ENCODE measurements at regions not wholly inside any gene's neighbourhood (a gene's known extent, or its start where the extent isn't known, plus 50 kb on each side); places are given as distances from the start of the nearest gene placed in this dataset.
"Not testable (repeated sequence)": the region's sequence is repeated elsewhere in the genome, so short reads cannot be mapped to it uniquely, and the experiment has no call there.

GRCh38 chr1:234858722-234859121, 248.7 kb upstream of the IRF2BP2 start:
- DNase-seq, result no peak

- no peak for DNase-seq
Observed at GRCh38 chr1:234856845-234857245, 246.9 kb upstream of the IRF2BP2 start.

GRCh38 chr1:234855851-234856250, 245.9 kb upstream of the IRF2BP2 start:
- DNase-seq, result no peak

GRCh38 chr1:234854645-234855039, 244.7 kb upstream of the IRF2BP2 start:
- DNase-seq, result no peak

- no peak for DNase-seq
Observed at GRCh38 chr1:234853906-234854644, 244.1 kb upstream of the IRF2BP2 start.

GRCh38 chr1:234852659-234853058, 242.7 kb upstream of the IRF2BP2 start:
- no peak for DNase-seq

GRCh38 chr1:234851450-234852438, 241.8 kb upstream of the IRF2BP2 start:
- DNase-seq, result no peak

GRCh38 chr1:234849832-234850231, 239.9 kb upstream of the IRF2BP2 start:
- DNase-seq, result no peak

- no peak for DNase-seq
Observed at GRCh38 chr1:234848972-234849649, 239.1 kb upstream of the IRF2BP2 start.

GRCh38 chr1:234846813-234847212, 236.8 kb upstream of the IRF2BP2 start:
- DNase-seq, result not testable (repeated sequence)

GRCh38 chr1:234845836-234846235, 235.9 kb upstream of the IRF2BP2 start:
- DNase-seq, result no peak

GRCh38 chr1:234845097-234845660, 235.2 kb upstream of the IRF2BP2 start:
- DNase-seq, result no peak

- DNase-seq, result no peak
Observed at GRCh38 chr1:234844479-234845031, 234.6 kb upstream of the IRF2BP2 start.

GRCh38 chr1:234843946-234844345, 234.0 kb upstream of the IRF2BP2 start:
- DNase-seq, result no peak

GRCh38 chr1:234842726-234843641, 233.0 kb upstream of the IRF2BP2 start:
- no peak for DNase-seq

- no peak for DNase-seq
Observed at GRCh38 chr1:234841710-234842231, 231.8 kb upstream of the IRF2BP2 start.

- no peak for DNase-seq
Observed at GRCh38 chr1:234841281-234841680, 231.3 kb upstream of the IRF2BP2 start.

GRCh38 chr1:234840843-234841242, 230.9 kb upstream of the IRF2BP2 start:
- DNase-seq, result no peak

- no peak for DNase-seq
Observed at GRCh38 chr1:234840253-234840652, 230.3 kb upstream of the IRF2BP2 start.

GRCh38 chr1:234839663-234840062, 229.7 kb upstream of the IRF2BP2 start:
- DNase-seq, result no peak

GRCh38 chr1:234838820-234839219, 228.8 kb upstream of the IRF2BP2 start:
- DNase-seq, result no peak
